ENCODE measurements at regions not wholly inside any gene's neighbourhood (a gene's known extent, or its start where the extent isn't known, plus 50 kb on each side); places are given as distances from the start of the nearest gene placed in this dataset.
"Not testable (repeated sequence)": the region's sequence is repeated elsewhere in the genome, so short reads cannot be mapped to it uniquely, and the experiment has no call there.

DNA sequence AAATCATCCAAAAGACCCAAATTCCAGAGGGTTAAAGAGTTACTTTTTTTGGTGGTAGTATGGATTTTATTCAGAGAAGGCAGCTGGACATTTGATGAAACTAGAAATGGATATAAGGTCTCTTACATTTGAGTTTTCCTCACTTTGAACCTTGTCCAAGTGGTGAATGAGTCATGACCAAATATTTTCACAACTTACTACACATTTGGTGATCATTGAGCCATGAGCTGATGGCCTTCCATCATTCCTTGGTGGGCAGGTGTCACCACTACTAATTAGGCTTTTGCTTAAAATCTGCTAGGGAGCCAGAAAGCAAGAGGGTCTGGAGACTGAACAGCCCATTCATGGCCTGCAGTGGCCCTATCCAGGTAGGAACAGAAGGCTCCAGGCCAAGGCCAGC lies 620.2 kb upstream of the INTU start:
- Histone ChIP-seq H3K4me3 (no peak overlapping the region), H3K27me3 (replicated peaks in 1 of 7) (no peaks in the 10 kb centered on the region), H3K27ac (no peak overlapping the region), H3K9me3 (no peaks in the 10 kb centered on the region), H3K36me3 (no peaks in the 10 kb centered on the region), H3K4me1 (no peaks in the 10 kb centered on the region)
- DNase-seq, result no peak
- TF ChIP-seq CTCF (IDR thresholded peaks at IDR 0.05 in 8 of 11, conservative IDR thresholded peaks at IDR 0.05 in 3 of 11), result no peak
- no peak for TF ChIP-seq POLR2A (IDR thresholded peaks at IDR 0.05)
- no peak for TF ChIP-seq POLR2AphosphoS5 (IDR thresholded peaks at IDR 0.05)
- intact Hi-C loops (cut with DNase I; ENCODE audit: low total_unique reads), result no loop called here

DNA sequence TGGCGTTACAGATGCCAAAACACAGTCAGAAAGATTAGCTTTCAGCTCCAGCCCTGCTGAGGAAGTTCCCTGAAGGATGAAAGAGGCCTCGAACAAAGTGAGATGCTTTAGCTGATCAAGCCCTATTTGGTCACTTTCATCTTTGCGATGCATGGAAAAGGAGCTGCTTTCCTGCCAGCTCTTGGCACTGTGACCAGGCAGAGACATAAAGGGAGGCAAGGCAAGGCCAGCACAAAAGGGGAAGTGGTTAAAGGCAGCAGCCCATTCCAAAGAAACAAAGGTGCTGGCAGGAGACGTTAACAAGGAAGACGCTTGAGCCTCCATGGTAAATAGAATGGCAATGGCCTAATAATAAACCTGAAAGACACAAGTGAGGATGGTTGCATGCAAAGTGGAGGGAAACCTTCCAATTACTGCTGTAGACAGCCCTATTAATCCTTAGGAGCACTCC lies 617.1 kb upstream of the INTU start:
- no peak overlapping the region for H3K4me3 ChIP-seq
- TF ChIP-seq POLR2AphosphoS5 (IDR thresholded peaks at IDR 0.05) (no peak), POLR2A (IDR thresholded peaks at IDR 0.05) (no peak), CTCF (IDR thresholded peaks at IDR 0.05 in 8 of 11, conservative IDR thresholded peaks at IDR 0.05 in 3 of 11) (no peak)
- intact Hi-C loops (cut with DNase I; ENCODE audit: low total_unique reads), result no loop called here
- H3K4me1 ChIP-seq, result no peaks in the 10 kb centered on the region
- no peaks in the 10 kb centered on the region for H3K9me3 ChIP-seq
- WGBS, 5 donors, result 37 to 48% (median 42%) methylated on average over 5 of the region's 5 CpGs
- H3K36me3 ChIP-seq, result no peaks in the 10 kb centered on the region
- H3K27ac ChIP-seq, result no peak overlapping the region
- no peak for DNase-seq
- no peaks in the 10 kb centered on the region for H3K27me3 ChIP-seq (replicated peaks in 1 of 7)

GRCh38 chr4:127018381-127018780 lies 614.4 kb upstream of the INTU start:
- no peaks in the 10 kb centered on the region for H3K27me3 ChIP-seq (replicated peaks in 1 of 7)
- 82 to 87% (median 83%) methylated on average over 2 of the region's 2 CpGs for WGBS, 5 donors
- H3K36me3 ChIP-seq, result no peaks in the 10 kb centered on the region
- TF ChIP-seq POLR2AphosphoS5 (IDR thresholded peaks at IDR 0.05) (no peak), CTCF (IDR thresholded peaks at IDR 0.05 in 8 of 11, conservative IDR thresholded peaks at IDR 0.05 in 3 of 11) (no peak), POLR2A (IDR thresholded peaks at IDR 0.05) (no peak)
- no peak for DNase-seq
- no peaks in the 10 kb centered on the region for H3K9me3 ChIP-seq
- no peak overlapping the region for H3K27ac ChIP-seq
- no peaks in the 10 kb centered on the region for H3K4me1 ChIP-seq
- intact Hi-C loops (cut with DNase I; ENCODE audit: low total_unique reads), result no loop called here
- no peak overlapping the region for H3K4me3 ChIP-seq

DNA sequence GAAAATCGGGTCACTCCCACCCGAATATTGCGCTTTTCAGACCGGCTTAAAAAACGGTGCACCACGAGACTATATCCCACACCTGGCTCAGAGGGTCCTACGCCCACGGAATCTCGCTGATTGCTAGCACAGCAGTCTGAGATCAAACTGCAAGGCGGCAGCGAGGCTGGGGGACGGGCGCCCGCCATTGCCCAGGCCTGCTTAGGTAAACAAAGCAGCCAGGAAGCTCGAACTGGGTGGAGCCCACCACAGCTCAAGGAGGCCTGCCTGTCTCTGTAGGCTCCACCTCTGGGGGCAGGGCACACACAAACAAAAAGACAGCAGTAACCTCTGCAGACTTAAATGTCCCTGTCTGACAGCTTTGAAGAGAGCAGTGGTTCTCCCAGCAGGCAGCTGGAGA lies 611.9 kb upstream of the INTU start:
- H3K27ac ChIP-seq; H3K9me3 ChIP-seq; DNase-seq; H3K27me3 ChIP-seq (replicated peaks in 1 of 7); intact Hi-C loops (cut with DNase I; ENCODE audit: low total_unique reads); H3K36me3 ChIP-seq; H3K4me1 ChIP-seq; H3K4me3 ChIP-seq: not testable (repeated sequence)
- WGBS, 5 donors, result 70 to 100% (median 81%) methylated on average over 5 to 12 of the region's 15 CpGs

DNA sequence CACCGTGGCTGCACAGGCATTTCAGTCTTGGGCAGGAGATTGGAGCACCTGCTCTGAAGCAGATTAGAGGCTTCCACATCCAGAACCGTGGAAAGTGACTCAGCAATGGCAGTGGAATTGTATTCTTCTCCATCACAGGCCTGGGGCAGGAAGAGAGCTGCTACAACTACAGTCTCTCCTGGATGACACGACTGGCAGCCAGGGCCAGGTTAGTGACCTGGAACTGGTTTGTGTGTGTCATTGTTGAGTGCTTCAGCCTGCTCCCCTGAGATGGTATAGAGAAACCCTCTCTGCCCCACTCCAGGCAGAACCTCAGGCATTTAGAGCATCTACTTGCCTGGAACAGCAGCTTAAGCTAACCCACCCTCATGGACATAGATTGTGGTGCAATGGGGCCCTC lies 596.5 kb upstream of the INTU start:
- DNase-seq, result no peak
- intact Hi-C loops (cut with DNase I; ENCODE audit: low total_unique reads), result no loop called here
- no peaks in the 10 kb centered on the region for H3K4me1 ChIP-seq
- H3K27me3 ChIP-seq (replicated peaks in 1 of 7), result no peaks in the 10 kb centered on the region
- no peak overlapping the region for H3K4me3 ChIP-seq
- no peaks in the 10 kb centered on the region for H3K36me3 ChIP-seq
- H3K9me3 ChIP-seq, result peaks cover 0 to 21% (median 5%) of the 10 kb centered on the region in 8 donors
- 52 to 70% (median 62%) methylated on average over 3 of the region's 3 CpGs for WGBS, 5 donors
- TF ChIP-seq POLR2AphosphoS5 (IDR thresholded peaks at IDR 0.05) (no peak), POLR2A (IDR thresholded peaks at IDR 0.05) (no peak), CTCF (IDR thresholded peaks at IDR 0.05 in 8 of 11, conservative IDR thresholded peaks at IDR 0.05 in 3 of 11) (no peak)
- no peak overlapping the region for H3K27ac ChIP-seq

All from spleen (tissue), 11 donors.